Loucy (cell line): ENCODE measurements at regions not wholly inside any gene's neighbourhood (a gene's known extent, or its start where the extent isn't known, plus 50 kb on each side); places are given as distances from the start of the nearest gene placed in this dataset.

Experiments used
- H2AFZ ChIP-seq: fragments of 200-600 bp; sonication (generic); 2 replicates; pipeline ENCODE4 v1.6.0; 2016; ENCODE audit warnings: antibody characterized with exemption, mild to moderate bottlenecking, low read length, moderate library complexity
- H3F3A ChIP-seq: fragments of 200-600 bp; 2 replicates; pipeline ENCODE4 v1.6.0; 2016; ENCODE audit warnings: antibody characterized with exemption, low read depth, mild to moderate bottlenecking
- H3K27me3 ChIP-seq: fragments of 200-600 bp; sonication (generic); 2 replicates; pipeline ENCODE4 v1.6.1; 2014; ENCODE audit warnings: low read length, mild to moderate bottlenecking; ENCODE audit not compliant: insufficient read depth, poor library complexity, severe bottlenecking
- H3K36me3 ChIP-seq: fragments of 200-600 bp; sonication (generic); 2 replicates; pipeline ENCODE4 v1.6.1; 2016; ENCODE audit warnings: low read length; ENCODE audit not compliant: insufficient read depth
- H3K4me1 ChIP-seq: fragments of 200-600 bp; sonication (generic); 2 replicates; pipeline ENCODE4 v1.5.1; 2014; ENCODE audit warnings: low read length, mild to moderate bottlenecking; ENCODE audit not compliant: insufficient read depth, poor library complexity, severe bottlenecking
- H3K4me2 ChIP-seq: fragments of 200-600 bp; sonication (generic); 2 replicates; pipeline ENCODE4 v1.6.0; 2014; ENCODE audit warnings: antibody characterized with exemption, low read length, low read depth, mild to moderate bottlenecking; ENCODE audit not compliant: poor library complexity, severe bottlenecking
- H3K4me3 ChIP-seq: fragments of 200-600 bp; sonication (generic); 2 replicates; pipeline ENCODE4 v1.5.1; 2014; ENCODE audit warnings: low read length, mild to moderate bottlenecking, mixed read lengths; ENCODE audit not compliant: poor library complexity, severe bottlenecking
- H3K79me2 ChIP-seq: fragments of 200-600 bp; sonication (generic); 2 replicates; pipeline ENCODE4 v1.6.1; 2014; ENCODE audit warnings: low read length; ENCODE audit not compliant: insufficient read depth
- H3K9ac ChIP-seq: fragments of 200-600 bp; sonication (generic); 2 replicates; pipeline ENCODE4 v1.6.0; 2014; ENCODE audit warnings: mild to moderate bottlenecking, low read depth, low read length, moderate library complexity; ENCODE audit not compliant: poor library complexity, severe bottlenecking
- H3K9me2 ChIP-seq: fragments of 200-600 bp; sonication (generic); replicated peaks from 2 replicates; pipeline ENCODE4 v1.6.1; 2016; ENCODE audit warnings: low read depth, low read length, mixed read lengths
- H3K9me3 ChIP-seq: fragments of 200-600 bp; sonication (generic); 2 replicates; pipeline ENCODE4 v1.6.1; 2014; ENCODE audit warnings: mild to moderate bottlenecking, antibody characterized with exemption, low read length, low read depth; ENCODE audit not compliant: insufficient read depth
- H4K20me1 ChIP-seq: fragments of 200-600 bp; sonication (generic); 2 replicates; pipeline ENCODE4 v1.6.0; 2014; ENCODE audit warnings: antibody characterized with exemption, low read length, mild to moderate bottlenecking; ENCODE audit not compliant: insufficient read depth, poor library complexity, severe bottlenecking
- CTCF ChIP-seq: fragments of 200-600 bp; sonication (generic); conservative IDR thresholded peaks from 2 replicates; pipeline ENCODE4 v1.5.1; 2014; ENCODE audit warnings: mild to moderate bottlenecking, antibody characterized with exemption, low read length
- EZH2phosphoT487 ChIP-seq: fragments of 200-600 bp; IDR thresholded peaks from 2 replicates; pipeline ENCODE4 v1.6.1; 2018; ENCODE audit warnings: antibody characterized with exemption, mild to moderate bottlenecking, moderate library complexity, borderline replicate concordance

- Histone ChIP-seq H4K20me1 (no peaks in the 10 kb centered on the region), H3K36me3 (no peaks in the 10 kb centered on the region), H3K4me1 (no peaks in the 10 kb centered on the region), H3K9ac (no peak overlapping the region), H3K4me3 (no peak overlapping the region), H3K9me2 (no peaks in the 10 kb centered on the region), H2AFZ (no peak overlapping the region), H3K79me2 (no peaks in the 10 kb centered on the region), H3K9me3 (no peaks in the 10 kb centered on the region), H3K27me3 (no peaks in the 10 kb centered on the region), H3K4me2 (no peak overlapping the region), H3F3A (no peaks in the 10 kb centered on the region)
- TF ChIP-seq EZH2phosphoT487, result no peak
- TF ChIP-seq CTCF, result peak; percentile 16; the same call in 1 of the 2 replicates
These were observed 58.0 kb downstream of the CALML3 start for GRCh38 chr10:5582736-5583135.

- Histone ChIP-seq H4K20me1 (no peaks in the 10 kb centered on the region), H3K4me1 (no peaks in the 10 kb centered on the region), H3K9me2 (no peaks in the 10 kb centered on the region), H3K27me3 (no peaks in the 10 kb centered on the region), H2AFZ (no peak overlapping the region), H3K4me2 (no peak overlapping the region), H3K4me3 (no peak overlapping the region), H3K79me2 (no peaks in the 10 kb centered on the region), H3F3A (no peaks in the 10 kb centered on the region), H3K9ac (no peak overlapping the region), H3K36me3 (no peaks in the 10 kb centered on the region), H3K9me3 (no peaks in the 10 kb centered on the region)
- no peak for TF ChIP-seq EZH2phosphoT487
- TF ChIP-seq CTCF, result no peak
These were observed 58.9 kb downstream of the CALML3 start for GRCh38 chr10:5583525-5584175.

- Histone ChIP-seq H3K4me2 (no peak overlapping the region), H3K4me3 (no peak overlapping the region), H3F3A (no peaks in the 10 kb centered on the region), H3K9ac (no peak overlapping the region), H2AFZ (no peak overlapping the region), H4K20me1 (no peaks in the 10 kb centered on the region), H3K79me2 (no peaks in the 10 kb centered on the region), H3K4me1 (peaks cover 6% of the 10 kb centered on the region), H3K27me3 (no peaks in the 10 kb centered on the region), H3K36me3 (no peaks in the 10 kb centered on the region), H3K9me2 (no peaks in the 10 kb centered on the region), H3K9me3 (no peaks in the 10 kb centered on the region)
- TF ChIP-seq CTCF, result no peak
- TF ChIP-seq EZH2phosphoT487, result no peak
These were observed 60.2 kb downstream of the CALML3 start for GRCh38 chr10:5584895-5585516.
